ENCODE measurements at regions not wholly inside any gene's neighbourhood (a gene's known extent, or its start where the extent isn't known, plus 50 kb on each side); places are given as distances from the start of the nearest gene placed in this dataset.

- no peak for DNase-seq
Measured at GRCh38 chr1:65486613-65487012, 66.1 kb downstream of the LEPR start.

- no peak for DNase-seq
Measured at GRCh38 chr1:65489481-65489880, 69.0 kb downstream of the LEPR start.

DNA sequence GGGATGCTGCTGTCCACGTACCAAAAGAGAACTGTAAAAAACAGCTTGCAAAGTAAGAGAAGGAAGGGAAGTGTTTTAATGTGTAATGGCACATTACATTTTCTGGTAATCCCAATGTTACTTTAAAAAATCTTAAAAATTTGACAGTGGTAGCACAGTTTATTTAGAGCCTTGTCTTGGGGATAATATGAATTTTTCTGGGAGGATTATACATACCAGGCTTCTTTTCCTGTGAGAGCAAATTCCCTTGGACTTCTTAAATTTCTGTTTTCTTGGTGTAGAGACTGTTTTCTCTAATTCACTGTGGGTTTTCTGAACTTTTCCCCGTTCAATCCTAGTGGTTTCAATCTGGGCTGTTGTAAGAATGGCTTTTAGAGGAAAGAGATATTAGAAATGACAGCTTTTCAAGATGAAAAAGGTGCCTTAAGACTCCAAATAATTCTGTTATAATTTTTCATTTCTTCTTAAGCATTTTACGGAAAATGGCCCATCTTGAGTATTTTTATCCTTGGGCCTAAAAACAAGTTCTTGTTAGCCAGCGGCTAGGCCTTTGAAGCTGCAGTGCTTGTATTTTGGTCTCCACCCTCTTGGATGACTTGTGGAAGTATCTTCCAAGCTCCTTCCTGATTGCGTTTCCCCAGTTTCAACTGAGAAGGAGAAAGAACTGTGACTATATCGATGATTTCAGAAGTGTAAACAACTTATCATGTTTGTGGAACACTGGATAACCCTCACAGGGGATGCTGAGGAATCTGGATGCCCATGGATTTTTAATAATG is 70.0 kb downstream of the LEPR start:
- DNase-seq: no peak

- DNase-seq: no peak
Measured at GRCh38 chr1:65491472-65491871, 71.0 kb downstream of the LEPR start.

DNA sequence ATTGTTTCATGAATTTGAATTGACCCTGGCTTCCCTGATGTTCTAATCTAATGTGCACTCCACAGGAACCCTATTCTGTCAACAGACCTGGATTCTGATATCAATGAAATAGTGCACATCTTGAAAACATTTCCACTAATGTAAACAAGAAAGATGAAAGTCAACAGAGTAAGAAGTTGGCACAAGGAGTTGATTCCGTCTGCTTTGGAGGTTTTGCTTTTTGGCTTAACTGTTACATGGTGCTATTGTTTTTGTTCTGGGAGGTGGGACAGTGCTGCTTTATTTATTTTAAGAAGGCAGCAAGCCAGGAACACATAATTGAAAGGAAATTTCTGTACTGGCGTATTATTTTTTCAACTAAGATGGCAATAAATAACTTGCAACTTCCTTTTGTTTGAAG is 73.3 kb downstream of the LEPR start:
- DNase-seq: no peak

DNA sequence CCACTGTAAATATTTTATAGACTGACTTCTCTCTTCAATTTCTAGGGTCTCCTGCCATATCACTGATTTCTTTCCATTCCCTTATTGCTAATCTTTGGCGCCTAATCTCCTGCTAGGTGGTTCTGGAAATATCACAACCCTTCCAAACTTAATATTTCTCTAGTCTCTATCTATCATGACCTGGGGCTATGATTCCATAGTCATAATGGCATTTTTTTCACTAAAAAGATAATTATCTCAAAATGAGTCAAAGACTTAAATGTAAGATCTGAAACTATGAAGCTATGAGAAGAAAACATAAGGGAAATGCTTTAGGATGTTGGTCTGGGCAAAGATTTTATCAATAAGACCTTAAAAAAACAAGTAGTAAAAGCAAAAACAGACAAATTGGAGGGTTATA is 74.2 kb downstream of the LEPR start:
- no peak for DNase-seq

DNA sequence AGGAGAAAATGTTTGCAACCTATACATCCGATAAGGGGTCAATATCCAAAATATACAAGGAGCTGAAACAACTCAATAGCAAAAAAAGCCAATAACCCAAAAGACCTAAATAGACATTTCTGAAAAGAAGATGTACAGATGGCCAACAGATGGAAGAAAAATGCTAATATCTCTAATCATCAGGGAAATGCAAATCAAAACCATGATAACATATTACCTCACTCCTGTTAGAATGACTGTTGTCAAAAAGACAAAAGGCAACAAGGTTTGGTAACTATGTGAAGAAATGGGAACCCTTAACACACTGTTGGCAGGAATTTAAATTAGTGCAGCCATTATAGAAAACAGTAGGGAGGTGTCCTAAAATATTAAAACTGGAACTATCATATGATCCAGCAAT is 74.7 kb downstream of the LEPR start:
- no peak for DNase-seq

DNA sequence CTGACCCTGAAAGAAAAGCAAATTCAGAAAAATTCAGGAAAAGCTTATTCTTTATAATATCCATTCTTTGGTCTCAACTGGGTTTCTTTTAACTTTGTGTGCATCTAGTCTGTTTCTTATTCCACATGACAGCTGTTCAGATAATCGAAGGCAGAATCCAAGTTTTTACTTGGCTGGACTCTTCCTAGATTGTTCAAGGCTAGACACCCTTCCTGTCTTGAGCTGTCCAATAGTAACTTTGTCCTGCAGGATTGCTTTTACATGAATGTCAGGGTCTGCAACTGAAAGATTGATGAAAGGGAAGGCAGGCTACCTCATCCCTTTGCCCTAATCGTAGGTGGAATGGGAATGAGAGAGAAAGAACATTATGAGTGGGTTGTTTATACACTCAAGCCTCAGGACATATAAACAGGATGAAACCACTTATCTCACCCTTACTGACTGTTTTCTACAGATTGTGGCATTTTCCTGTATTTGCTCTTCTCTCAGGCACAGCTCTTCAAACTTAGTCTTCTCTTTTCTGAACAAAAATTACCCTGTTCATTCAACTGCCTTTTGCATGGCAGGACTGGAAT is 76.9 kb downstream of the LEPR start:
- no peak for DNase-seq

DNA sequence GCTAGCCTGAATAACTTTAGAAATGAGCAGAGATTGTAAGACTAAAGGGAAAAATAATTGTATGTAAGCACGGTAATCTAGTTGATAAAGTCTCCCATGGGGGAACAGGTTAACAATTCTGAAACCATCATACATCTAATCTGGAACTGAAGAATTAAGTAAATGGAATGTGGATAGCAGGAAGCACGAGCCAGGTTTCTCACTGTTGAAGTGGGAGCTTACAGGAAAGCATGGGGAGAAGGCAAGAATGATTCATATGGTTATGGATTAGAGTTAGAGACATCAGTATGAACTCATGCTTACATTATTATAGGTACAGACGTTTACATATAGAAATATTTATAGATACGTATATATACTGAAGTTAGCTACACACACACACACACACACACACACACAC is 83.0 kb downstream of the LEPR start:
- no peak for DNase-seq

DNA sequence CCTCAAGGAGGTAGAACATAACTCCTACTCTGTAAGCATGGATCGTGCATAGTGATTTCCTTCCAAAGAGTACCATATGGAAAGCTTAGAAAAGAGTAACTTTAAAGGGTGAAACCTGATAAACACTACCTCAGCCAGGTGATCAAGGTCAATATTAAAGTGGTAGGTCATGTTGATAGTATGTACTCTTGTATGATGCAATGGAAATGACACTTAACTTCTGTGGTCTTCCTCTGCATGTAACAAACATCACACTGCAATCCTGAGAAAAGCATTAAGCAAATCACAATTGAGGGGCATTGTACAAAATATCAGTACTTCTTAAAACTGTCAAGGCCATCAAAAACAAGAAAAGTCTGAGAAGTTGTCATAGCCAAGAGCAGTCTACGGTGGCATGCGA is 83.8 kb downstream of the LEPR start:
- DNase-seq: no peak

- no peak for DNase-seq
Measured at GRCh38 chr1:65505547-65506300, 85.3 kb downstream of the LEPR start.

GRCh38 chr1:65508051-65508450 is 87.6 kb downstream of the LEPR start:
- no peak for DNase-seq

DNA sequence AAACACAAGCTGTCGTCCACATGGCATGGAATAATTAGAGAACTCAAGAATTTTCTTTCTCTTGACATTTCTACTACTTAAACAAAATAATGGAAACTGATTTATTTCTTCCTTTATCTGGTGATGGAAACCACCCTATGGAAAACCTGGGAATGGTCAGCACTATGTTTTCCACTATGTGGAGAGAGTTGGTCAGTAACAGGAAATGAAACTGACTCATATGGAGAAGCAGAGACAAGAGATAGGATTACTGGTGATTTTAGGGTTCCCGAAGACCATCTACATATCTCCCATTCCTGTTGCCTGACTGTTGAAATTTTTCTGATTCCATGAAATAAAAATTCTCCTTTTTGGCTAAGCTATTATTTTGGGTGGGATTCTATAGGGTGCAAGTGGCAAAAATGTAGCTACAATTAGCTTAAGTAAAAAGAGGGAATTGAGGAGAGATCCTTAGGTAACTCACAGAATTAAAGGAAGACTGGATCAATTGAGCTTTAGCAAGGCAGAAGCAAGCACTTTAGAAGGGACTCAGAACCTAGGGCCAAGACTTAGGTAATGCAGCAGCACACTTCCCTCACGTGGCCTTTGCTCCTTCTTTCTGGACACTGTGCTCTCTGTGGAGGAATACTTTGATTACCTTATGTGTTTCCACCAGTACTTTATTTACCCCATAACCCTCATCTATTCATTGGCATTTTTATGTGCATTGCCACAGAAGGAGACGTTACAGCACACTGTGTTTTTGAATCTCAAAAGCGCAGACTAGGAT is 89.6 kb downstream of the LEPR start:
- DNase-seq: no peak

DNA sequence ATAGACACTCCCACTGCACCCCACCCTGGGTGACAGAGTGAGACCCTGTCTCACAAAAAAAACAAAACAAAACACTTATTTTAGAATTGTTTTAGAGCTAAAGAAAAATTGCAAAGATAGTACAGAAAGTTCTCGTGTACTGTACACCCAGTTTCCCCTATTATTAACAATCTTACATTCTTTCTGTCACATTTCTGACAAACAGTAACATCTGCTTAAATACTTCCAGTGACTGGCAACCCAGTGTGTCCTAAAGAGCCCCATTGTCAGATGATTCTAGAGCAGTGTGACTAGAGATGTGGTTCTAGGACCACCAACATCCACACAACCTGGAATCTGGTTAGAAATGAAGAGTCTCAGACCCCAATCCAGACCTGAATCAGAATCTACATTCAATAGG is 90.5 kb downstream of the LEPR start:
- DNase-seq: no peak

- no peak for DNase-seq
Measured at GRCh38 chr1:65512383-65512782, 91.9 kb downstream of the LEPR start.

- DNase-seq: no peak
Measured at GRCh38 chr1:65512967-65513780, 92.7 kb downstream of the LEPR start.

DNA sequence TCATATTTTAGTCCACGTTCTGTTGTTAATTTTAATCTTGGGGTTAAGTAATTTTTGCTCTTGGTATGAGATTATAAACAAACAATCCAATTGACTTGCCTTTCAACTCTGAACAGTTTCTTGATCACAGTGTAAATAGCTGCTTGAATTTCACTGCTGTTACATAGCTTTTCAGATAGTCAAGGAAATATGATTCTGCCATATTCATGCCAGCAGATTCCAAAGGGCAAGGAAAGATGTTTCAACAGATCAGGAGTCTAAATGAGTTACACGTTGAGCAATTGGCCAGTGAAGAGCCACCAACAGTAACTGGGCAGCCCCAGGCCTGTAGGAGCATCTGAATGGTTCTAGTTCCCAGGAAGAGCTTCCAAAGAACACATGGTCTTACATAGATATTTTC is 93.6 kb downstream of the LEPR start:
- no peak for DNase-seq

- no peak for DNase-seq
Measured at GRCh38 chr1:65524931-65525265, 104.4 kb downstream of the LEPR start.

GRCh38 chr1:65525266-65526048 is 105.0 kb downstream of the LEPR start:
- DNase-seq: peak; percentile 65

- peak; percentile 20 for DNase-seq
Measured at GRCh38 chr1:65526049-65526556, 105.6 kb downstream of the LEPR start.

- DNase-seq: no peak
Measured at GRCh38 chr1:65527190-65527589, 106.7 kb downstream of the LEPR start.
